GM18873 (cell line): ENCODE measurements at regions not wholly inside any gene's neighbourhood (a gene's known extent, or its start where the extent isn't known, plus 50 kb on each side); places are given as distances from the start of the nearest gene placed in this dataset.

Source experiments
- ATAC-seq: cut with Tn5 transposase; IDR thresholded peaks from one replicate; pipeline ENCODE4 v1.9.1; 2021; ENCODE audit warnings: mild to moderate bottlenecking, moderate library complexity, moderate number of reproducible peaks; ENCODE audit not compliant: unreplicated experiment, low FRiP score

- no peak for ATAC-seq
Observed at GRCh38 chr2:43171789-43172188, 54.6 kb downstream of the ZFP36L2 start.

- no peak for ATAC-seq
Observed at GRCh38 chr2:43170405-43171105, 55.9 kb downstream of the ZFP36L2 start.

GRCh38 chr2:43169987-43170386 lies 56.4 kb downstream of the ZFP36L2 start:
- no peak for ATAC-seq

- ATAC-seq: peak; percentile 41
Observed at GRCh38 chr2:43169099-43169945, 57.1 kb downstream of the ZFP36L2 start.

- ATAC-seq: no peak
Observed at GRCh38 chr2:43168016-43168369, 58.4 kb downstream of the ZFP36L2 start.

- no peak for ATAC-seq
Observed at GRCh38 chr2:43165378-43166069, 60.9 kb downstream of the ZFP36L2 start.

GRCh38 chr2:43164686-43165085 lies 61.7 kb downstream of the ZFP36L2 start:
- no peak for ATAC-seq

- no peak for ATAC-seq
Observed at GRCh38 chr2:43163584-43164270, 62.7 kb downstream of the ZFP36L2 start.

GRCh38 chr2:43162511-43162776 lies 64.0 kb downstream of the ZFP36L2 start:
- ATAC-seq: no peak

- ATAC-seq: no peak
Observed at GRCh38 chr2:43161650-43162510, 64.5 kb downstream of the ZFP36L2 start.

- no peak for ATAC-seq
Observed at GRCh38 chr2:43160778-43161177, 65.6 kb downstream of the ZFP36L2 start.

- no peak for ATAC-seq
Observed at GRCh38 chr2:43159797-43160196, 66.6 kb downstream of the ZFP36L2 start.

GRCh38 chr2:43158259-43158880 lies 68.0 kb downstream of the ZFP36L2 start:
- ATAC-seq: no peak

GRCh38 chr2:43157506-43158246 lies 68.7 kb downstream of the ZFP36L2 start:
- no peak for ATAC-seq

- ATAC-seq: no peak
Observed at GRCh38 chr2:43155851-43156411, 70.5 kb downstream of the ZFP36L2 start.

GRCh38 chr2:43154685-43155084 lies 71.7 kb downstream of the ZFP36L2 start:
- ATAC-seq: no peak

- ATAC-seq: no peak
Observed at GRCh38 chr2:43152741-43153647, 73.4 kb downstream of the ZFP36L2 start.

- no peak for ATAC-seq
Observed at GRCh38 chr2:43152186-43152585, 74.2 kb downstream of the ZFP36L2 start.
